ENCODE measurements at regions not wholly inside any gene's neighbourhood (a gene's known extent, or its start where the extent isn't known, plus 50 kb on each side); places are given as distances from the start of the nearest gene placed in this dataset.

DNA sequence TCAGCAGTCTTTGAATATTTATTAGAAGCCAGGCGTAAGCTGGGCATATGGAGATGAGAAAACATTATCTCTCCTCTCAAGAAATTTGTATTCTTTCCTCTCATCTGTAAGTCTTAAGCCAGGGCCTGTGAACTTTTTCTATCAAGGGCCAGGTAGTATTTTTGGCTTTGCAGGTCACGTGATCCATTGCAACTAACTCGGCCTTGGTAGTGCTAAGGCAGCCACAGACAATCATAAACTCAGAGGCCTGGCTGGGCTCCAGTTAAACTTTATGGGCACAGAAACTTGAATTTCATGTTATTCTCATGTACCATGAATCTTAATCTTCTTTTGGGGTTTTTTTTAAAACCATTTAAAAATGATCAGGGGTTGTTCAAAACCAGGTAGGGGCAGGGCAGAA, 117.4 kb upstream of the PELI2 start:
- no peak for TF ChIP-seq SP1 (IDR thresholded peaks at IDR 0.05)
- no peak for TF ChIP-seq ELF4 (IDR thresholded peaks at IDR 0.05)
- TF ChIP-seq FOXK2 (IDR thresholded peaks at IDR 0.05): no peak
- TF ChIP-seq SUZ12 (IDR thresholded peaks at IDR 0.05): no peak
- TF ChIP-seq, protein P1, sequence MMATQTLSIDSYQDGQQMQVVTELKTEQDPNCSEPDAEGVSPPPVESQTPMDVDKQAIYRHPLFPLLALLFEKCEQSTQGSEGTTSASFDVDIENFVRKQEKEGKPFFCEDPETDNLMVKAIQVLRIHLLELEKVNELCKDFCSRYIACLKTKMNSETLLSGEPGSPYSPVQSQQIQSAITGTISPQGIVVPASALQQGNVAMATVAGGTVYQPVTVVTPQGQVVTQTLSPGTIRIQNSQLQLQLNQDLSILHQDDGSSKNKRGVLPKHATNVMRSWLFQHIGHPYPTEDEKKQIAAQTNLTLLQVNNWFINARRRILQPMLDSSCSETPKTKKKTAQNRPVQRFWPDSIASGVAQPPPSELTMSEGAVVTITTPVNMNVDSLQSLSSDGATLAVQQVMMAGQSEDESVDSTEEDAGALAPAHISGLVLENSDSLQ (IDR thresholded peaks at IDR 0.05): no peak
- no peak for TF ChIP-seq FOXM1 (IDR thresholded peaks at IDR 0.05; ENCODE audit: borderline replicate concordance)
- no peak for TF ChIP-seq BHLHE40 (IDR thresholded peaks at IDR 0.05; ENCODE audit: borderline replicate concordance)
- no peak for TF ChIP-seq ARNT (IDR thresholded peaks at IDR 0.05)
- TF ChIP-seq L3MBTL2 (conservative IDR thresholded peaks at IDR 0.05): no peak
- no peak for TF ChIP-seq HDGF (IDR thresholded peaks at IDR 0.05; ENCODE audit: borderline replicate concordance)
- no peak for TF ChIP-seq FOXA1 (IDR thresholded peaks at IDR 0.05)
- no peak for TF ChIP-seq TARDBP (IDR thresholded peaks at IDR 0.05)
- TF ChIP-seq ZNF384 (IDR thresholded peaks at IDR 0.05): no peak
- no peak for TF ChIP-seq NFRKB (IDR thresholded peaks at IDR 0.05)

All from HEK293T (cell line).